HG02678 (cell line): ENCODE measurements at regions not wholly inside any gene's neighbourhood (a gene's known extent, or its start where the extent isn't known, plus 50 kb on each side); places are given as distances from the start of the nearest gene placed in this dataset.
"Not testable (repeated sequence)": the region's sequence is repeated elsewhere in the genome, so short reads cannot be mapped to it uniquely, and the experiment has no call there.

Source experiments
- ATAC-seq: cut with Tn5 transposase; IDR thresholded peaks from one replicate; pipeline ENCODE4 v1.9.1; 2021; ENCODE audit warnings: mild to moderate bottlenecking, moderate library complexity; ENCODE audit not compliant: unreplicated experiment

DNA sequence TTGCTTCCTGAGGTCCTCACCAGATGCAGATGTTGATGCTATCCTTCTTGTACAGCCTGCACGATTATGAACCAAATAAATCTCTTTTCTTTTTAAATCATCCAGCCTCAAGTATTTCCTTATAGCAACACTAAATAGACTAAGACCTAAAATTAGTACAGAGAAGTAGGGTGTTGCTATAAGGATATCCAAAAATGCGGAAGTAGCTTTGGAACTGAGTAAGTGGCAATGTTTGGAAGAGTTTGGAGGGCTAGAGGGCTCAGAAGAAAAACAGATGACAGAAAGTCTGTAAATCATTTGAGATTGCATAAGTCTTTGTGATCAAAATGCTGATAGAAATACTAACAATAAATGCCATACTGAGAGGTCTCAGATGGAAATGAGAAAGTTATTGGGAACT is 894.9 kb downstream of the DIPK2A start:
- no peak for ATAC-seq

DNA sequence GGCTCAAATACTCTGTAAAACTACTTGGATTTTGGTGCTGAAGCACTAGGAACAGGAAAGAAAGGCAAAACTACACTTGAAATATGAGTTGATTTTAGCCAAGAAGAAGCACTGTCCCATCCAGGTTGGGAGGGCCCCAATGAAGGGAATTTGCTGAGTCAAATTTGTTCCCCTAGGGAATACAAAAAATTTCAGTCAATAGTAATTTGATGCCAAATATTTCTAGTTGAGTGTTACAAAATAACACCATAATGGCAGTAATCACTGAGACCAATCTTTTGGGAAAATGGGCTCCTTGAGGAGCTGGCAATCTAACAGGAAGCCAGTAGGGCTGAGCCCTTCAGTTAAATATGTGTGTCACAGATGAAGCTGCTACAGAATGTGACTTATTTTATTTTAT is 896.9 kb downstream of the DIPK2A start:
- ATAC-seq, result no peak

GRCh38 chr3:144873066-144873465 is 901.4 kb downstream of the DIPK2A start:
- no peak for ATAC-seq

DNA sequence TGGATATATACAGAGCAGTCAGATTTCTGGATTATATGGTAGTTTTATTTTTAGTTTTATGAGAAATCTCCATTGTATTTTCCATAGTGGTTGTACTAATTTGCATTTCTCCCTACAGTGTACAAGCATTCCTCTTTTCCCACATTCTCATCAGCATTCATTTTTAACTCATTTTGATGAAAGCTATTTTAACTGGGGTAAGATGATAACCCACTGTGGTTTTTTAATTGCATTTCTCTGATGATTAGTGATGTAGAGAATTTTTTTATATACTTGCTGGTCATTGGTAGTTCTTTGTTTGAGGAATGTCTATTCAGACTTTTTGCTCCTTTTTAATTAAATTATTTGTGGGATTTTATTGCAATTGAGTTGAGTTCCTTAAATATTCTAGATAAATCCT is 903.6 kb downstream of the DIPK2A start:
- no peak for ATAC-seq

DNA sequence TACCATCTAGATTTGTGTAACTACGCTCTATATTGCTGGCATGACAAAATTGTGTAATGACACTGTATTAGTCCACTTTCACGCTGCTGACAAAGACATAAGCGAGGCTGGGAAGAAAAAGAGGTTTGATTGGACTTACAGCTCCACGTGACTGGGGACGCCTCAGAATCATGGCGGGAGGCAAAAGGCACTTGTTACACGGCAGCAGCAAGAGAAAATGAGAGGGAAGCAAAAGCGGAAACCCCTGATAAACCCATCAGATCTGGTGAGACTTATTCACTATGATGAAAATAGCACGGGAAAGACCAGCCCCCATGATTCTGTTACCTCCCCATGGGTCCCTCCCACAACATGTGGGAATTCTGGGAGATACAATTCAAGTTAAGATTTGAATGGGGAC is 905.7 kb downstream of the DIPK2A start:
- no peak for ATAC-seq

- ATAC-seq, result no peak
Measured at GRCh38 chr3:144879701-144880100, 908.1 kb downstream of the DIPK2A start.

GRCh38 chr3:144893980-144894379 is 922.4 kb downstream of the DIPK2A start:
- ATAC-seq, result no peak

DNA sequence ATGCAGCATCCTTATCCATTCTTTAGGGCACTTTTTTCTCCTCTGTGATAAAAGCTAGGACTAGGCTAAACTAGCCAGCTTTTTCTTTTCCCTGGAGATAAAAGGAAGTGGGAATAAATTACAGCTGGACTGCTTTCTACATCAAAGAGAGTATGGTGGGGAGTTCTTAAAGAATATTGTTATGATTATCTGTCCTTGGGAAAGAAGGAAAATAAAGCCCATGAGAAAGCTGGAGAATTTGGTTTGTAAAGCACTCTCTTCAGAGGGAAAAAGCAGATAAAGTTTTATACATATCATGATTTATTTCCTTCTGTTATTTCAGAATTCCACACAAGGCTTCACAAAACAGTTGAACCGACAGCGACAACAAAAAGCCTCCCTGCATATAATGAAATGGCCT is 923.0 kb downstream of the DIPK2A start:
- no peak for ATAC-seq

GRCh38 chr3:144900366-144900765 is 928.7 kb downstream of the DIPK2A start:
- no peak for ATAC-seq

- not testable (repeated sequence) for ATAC-seq
Measured at GRCh38 chr3:144907581-144907980, 936.0 kb downstream of the DIPK2A start.

- ATAC-seq, result no peak
Measured at GRCh38 chr3:144912968-144913367, 941.3 kb downstream of the DIPK2A start.

- ATAC-seq, result no peak
Measured at GRCh38 chr3:144915202-144915601, 943.6 kb downstream of the DIPK2A start.

- ATAC-seq, result no peak
Measured at GRCh38 chr3:144921710-144922109, 950.1 kb downstream of the DIPK2A start.

DNA sequence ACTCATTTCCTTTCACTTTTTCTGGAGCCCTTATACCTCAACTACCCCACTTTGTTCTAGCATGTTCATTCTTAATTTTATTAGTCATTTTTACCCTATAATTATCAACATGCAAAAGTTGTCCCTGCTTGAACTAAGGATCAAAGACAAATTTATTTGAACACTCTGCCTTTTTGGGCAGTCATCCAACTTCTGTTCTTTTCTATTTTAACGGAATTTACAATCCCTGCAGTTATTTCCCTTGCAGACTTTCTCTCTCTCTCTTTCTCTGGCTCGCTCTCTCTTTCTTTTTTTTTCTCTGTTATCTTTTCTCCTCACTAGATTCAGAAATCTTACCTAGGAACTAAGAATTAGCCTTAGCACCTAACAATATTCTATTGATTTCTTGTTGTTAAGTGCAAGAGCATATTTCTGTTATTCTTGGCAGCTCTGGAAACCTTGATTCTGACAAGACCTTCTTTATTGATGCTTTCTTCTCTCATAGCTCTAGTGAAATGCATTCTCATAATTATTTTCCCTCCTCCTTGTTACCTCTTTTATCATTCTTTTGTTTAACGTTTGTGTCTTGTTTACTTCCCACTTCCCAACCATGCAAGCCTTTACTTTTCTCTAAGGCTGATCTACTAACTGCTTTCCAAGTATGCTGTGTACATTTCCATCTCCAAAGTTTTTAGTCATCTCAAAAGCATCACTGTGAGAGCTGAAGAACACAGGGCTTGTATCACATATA is 951.6 kb downstream of the DIPK2A start:
- no peak for ATAC-seq

DNA sequence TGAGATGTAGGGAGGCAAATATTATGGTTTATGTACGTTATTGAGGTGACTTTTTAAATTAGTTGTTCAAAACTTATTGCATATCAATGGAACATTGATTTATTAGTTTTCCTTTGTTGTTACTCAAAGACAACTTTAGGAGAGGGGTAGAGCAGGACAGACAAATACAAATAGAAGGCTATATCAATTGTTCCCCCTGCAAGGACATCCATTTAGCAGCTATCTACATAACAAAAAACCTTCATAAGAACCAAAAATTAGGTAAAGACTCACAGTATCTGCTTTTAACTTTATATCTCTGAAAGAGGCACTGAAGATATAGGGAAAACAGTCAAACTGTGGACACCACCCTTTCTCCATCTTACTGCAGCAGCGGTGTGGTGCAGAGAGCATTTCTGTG is 958.8 kb downstream of the DIPK2A start:
- no peak for ATAC-seq

- ATAC-seq, result no peak
Measured at GRCh38 chr3:144931590-144931989, 960.0 kb downstream of the DIPK2A start.

DNA sequence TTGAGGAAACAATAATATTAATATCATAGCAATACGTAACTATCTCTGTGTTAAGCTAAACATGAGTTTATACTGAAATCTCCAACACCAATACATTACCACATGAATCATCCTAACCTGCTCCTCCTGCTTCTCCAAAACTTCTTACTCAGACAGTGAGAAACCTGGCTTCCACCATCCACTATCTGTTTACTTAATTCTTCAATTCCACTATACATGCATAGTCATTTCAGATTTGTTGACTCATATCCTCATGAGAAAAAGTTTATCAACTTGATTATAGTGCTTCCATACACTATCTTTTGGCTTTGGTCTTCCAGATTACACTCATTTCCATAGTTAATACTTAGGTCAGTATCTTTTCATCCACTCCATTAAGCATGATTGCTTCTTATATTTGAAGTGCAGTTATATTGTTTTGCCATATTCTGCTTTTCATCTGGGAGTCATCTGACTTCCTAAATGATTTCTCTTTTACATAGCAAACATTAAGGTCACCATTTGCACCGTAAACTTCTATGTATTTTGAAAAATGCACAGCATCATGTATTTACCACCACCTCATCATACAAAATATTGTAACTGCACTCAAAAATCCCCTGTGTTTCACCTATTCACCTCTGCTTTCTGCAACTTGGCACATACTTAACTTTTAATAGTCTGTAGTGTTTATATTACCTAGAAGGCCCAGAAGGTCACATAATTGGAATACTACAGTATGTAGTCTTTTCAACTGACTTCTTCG is 970.6 kb downstream of the DIPK2A start:
- ATAC-seq, result no peak

- no peak for ATAC-seq
Measured at GRCh38 chr3:144942838-144943197, 971.2 kb downstream of the DIPK2A start.

DNA sequence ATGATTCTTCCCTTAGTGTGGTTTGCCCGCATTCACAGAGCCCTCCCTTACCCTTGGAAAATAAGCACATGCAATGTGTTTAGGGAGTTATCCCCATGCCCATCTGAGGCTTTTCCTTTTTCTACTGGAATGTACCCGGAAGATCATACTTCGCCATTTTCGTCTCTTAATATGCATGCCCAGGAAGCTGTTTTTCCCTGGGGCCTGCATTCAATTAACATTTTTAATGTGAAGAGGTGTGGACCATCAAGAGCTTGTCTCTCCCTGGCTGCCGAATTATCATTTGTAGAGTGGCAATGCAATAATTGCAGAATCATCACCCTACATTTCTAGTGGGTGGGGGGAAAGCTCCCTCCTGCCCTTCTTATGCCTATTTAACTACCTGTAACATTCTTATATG is 976.3 kb downstream of the DIPK2A start:
- no peak for ATAC-seq

DNA sequence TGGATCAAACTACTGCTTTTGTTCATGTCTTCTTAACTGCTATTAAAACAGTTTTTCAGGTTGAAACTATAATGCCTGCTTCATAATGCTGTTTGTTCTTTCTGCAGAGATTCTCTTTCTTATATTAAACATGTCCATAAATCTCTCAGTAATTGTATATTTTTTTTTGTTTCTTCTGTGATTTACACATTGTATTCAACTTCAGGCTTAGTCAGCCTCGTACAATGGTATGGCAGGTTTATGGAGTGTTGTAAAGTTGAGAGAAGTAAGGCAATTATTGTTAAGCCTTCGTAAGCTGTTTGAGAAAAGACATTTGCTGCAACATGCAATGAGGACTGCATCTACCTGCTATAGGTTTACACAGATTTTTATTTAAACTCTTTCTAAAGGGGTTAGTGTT is 977.1 kb downstream of the DIPK2A start:
- no peak for ATAC-seq

GRCh38 chr3:144953959-144954358 is 982.3 kb downstream of the DIPK2A start:
- ATAC-seq, result no peak

DNA sequence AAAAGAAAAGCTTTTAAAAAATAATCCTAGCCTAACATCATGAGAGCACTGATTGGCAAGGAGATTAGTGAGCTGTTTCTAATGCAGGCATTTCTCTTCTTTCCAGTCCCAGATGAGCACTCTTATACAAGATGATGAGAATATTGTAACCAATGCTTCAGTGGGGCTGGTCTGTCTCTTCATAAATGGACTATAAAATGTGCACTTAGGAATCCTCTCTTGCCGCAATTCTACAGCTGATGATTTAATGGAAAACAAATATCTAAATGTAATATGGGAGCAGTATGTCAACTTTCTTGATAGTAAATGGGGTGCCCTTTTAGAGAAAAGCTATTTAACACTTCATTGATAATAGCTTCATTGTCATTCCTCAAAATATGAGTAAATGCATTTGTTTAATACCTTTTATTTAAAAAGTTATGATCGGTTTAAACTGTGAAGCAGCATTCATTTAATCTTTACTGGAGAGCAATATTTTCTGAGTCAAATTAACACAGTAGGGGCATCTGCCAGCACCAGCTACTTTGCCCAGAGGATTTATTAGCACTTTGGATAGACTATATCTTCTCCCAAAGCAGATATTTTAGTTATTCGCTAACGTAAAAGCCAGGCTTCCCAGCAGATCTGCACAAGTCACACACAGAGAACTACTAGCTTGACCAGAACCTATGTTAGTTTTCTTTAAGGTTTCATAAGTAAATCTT is 985.9 kb downstream of the DIPK2A start:
- no peak for ATAC-seq
